BE2C (cell line): ENCODE measurements at regions not wholly inside any gene's neighbourhood (a gene's known extent, or its start where the extent isn't known, plus 50 kb on each side); places are given as distances from the start of the nearest gene placed in this dataset.

ENCODE experiments used
- DNase-seq: peaks from one replicate; pipeline ENCODE4 v3.0.0-alpha.2; 2020
- H3K27me3 ChIP-seq: fragments of 250-450 bp; sonication (Bioruptor Pico); 2 replicates; pipeline ENCODE4 v1.5.1; 2020; ENCODE audit warnings: mild to moderate bottlenecking
- H3K36me3 ChIP-seq: fragments of 250-450 bp; sonication (Bioruptor Pico); 2 replicates; pipeline ENCODE4 v1.5.1; 2020; ENCODE audit warnings: mild to moderate bottlenecking
- H3K4me1 ChIP-seq: fragments of 250-450 bp; sonication (Bioruptor Pico); 2 replicates; pipeline ENCODE4 v1.5.1; 2020
- H3K4me3 ChIP-seq: 2 replicates; pipeline ENCODE4 v1.5.1; 2011; ENCODE audit warnings: low read depth, low read length
- H3K9me3 ChIP-seq: fragments of 250-450 bp; sonication (Bioruptor Pico); 2 replicates; pipeline ENCODE4 v1.5.1; 2020
- CTCF ChIP-seq: IDR thresholded peaks from 2 replicates; pipeline ENCODE4 v1.5.1; 2012; ENCODE audit warnings: mild to moderate bottlenecking, low read depth, low read length

- no peaks in the 10 kb centered on the region for H3K27me3 ChIP-seq
These were observed 283.0 kb downstream of the SMOC2 start for GRCh38 chr6:168724033-168724432.

GRCh38 chr6:168722397-168722796 is 281.4 kb downstream of the SMOC2 start:
- no peak overlapping the region for H3K4me3 ChIP-seq
- DNase-seq = no peak
- no peaks in the 10 kb centered on the region for H3K9me3 ChIP-seq
- no peaks in the 10 kb centered on the region for H3K27me3 ChIP-seq
- no peak for TF ChIP-seq CTCF
- H3K4me1 ChIP-seq = no peaks in the 10 kb centered on the region
- H3K36me3 ChIP-seq = no peaks in the 10 kb centered on the region

More at GRCh38 chr6:168724033-168724432, 283.0 kb downstream of the SMOC2 start:
- Histone ChIP-seq H3K36me3 (no peaks in the 10 kb centered on the region), H3K9me3 (no peaks in the 10 kb centered on the region), H3K4me3 (no peak overlapping the region), H3K4me1 (no peaks in the 10 kb centered on the region)
- TF ChIP-seq CTCF = no peak
- DNase-seq = no peak

- no peak overlapping the region for H3K4me3 ChIP-seq
- no peaks in the 10 kb centered on the region for H3K9me3 ChIP-seq
These were observed 280.6 kb downstream of the SMOC2 start for GRCh38 chr6:168721571-168721970.

GRCh38 chr6:168719901-168720300 is 278.9 kb downstream of the SMOC2 start:
- Histone ChIP-seq H3K27me3 (no peaks in the 10 kb centered on the region), H3K9me3 (no peaks in the 10 kb centered on the region), H3K4me1 (no peaks in the 10 kb centered on the region), H3K4me3 (no peak overlapping the region), H3K36me3 (no peaks in the 10 kb centered on the region)
- no peak for DNase-seq
- TF ChIP-seq CTCF = no peak

More at GRCh38 chr6:168721571-168721970, 280.6 kb downstream of the SMOC2 start:
- H3K27me3 ChIP-seq = no peaks in the 10 kb centered on the region
- H3K36me3 ChIP-seq = no peaks in the 10 kb centered on the region
- H3K4me1 ChIP-seq = no peaks in the 10 kb centered on the region
- TF ChIP-seq CTCF = no peak
- DNase-seq = no peak

- H3K4me1 ChIP-seq = no peaks in the 10 kb centered on the region
These were observed 278.0 kb downstream of the SMOC2 start for GRCh38 chr6:168718821-168719475.

More at GRCh38 chr6:168718821-168719475, 278.0 kb downstream of the SMOC2 start:
- Histone ChIP-seq H3K27me3 (no peaks in the 10 kb centered on the region), H3K36me3 (no peaks in the 10 kb centered on the region), H3K4me3 (no peak overlapping the region), H3K9me3 (no peaks in the 10 kb centered on the region)
- no peak for DNase-seq
- no peak for TF ChIP-seq CTCF
